Body of pancreas (tissue), 4 donors: ENCODE measurements at regions not wholly inside any gene's neighbourhood (a gene's known extent, or its start where the extent isn't known, plus 50 kb on each side); places are given as distances from the start of the nearest gene placed in this dataset.

Experiments used
- POLR2A ChIP-seq, 3 donors: fragments of 450-650 bp; IDR thresholded peaks; one replicate each; pipeline ENCODE4 v1.6.1; 2016; ENCODE audit warnings: antibody characterized with exemption in 3 of 3, mild to moderate bottlenecking in 2 of 3
- TF ChIP-seq, protein P1 (sequence below), 7 experiments: fragments of 450-650 bp in 4 of 7; fragments of 200-600 bp in 3 of 7; sonication (generic) in 3 of 7; IDR thresholded peaks; one replicate each; pipeline ENCODE4 v1.5.1; 2016 to 2019; ENCODE audit warnings: antibody characterized with exemption in 7 of 7

- TF ChIP-seq, protein P1, sequence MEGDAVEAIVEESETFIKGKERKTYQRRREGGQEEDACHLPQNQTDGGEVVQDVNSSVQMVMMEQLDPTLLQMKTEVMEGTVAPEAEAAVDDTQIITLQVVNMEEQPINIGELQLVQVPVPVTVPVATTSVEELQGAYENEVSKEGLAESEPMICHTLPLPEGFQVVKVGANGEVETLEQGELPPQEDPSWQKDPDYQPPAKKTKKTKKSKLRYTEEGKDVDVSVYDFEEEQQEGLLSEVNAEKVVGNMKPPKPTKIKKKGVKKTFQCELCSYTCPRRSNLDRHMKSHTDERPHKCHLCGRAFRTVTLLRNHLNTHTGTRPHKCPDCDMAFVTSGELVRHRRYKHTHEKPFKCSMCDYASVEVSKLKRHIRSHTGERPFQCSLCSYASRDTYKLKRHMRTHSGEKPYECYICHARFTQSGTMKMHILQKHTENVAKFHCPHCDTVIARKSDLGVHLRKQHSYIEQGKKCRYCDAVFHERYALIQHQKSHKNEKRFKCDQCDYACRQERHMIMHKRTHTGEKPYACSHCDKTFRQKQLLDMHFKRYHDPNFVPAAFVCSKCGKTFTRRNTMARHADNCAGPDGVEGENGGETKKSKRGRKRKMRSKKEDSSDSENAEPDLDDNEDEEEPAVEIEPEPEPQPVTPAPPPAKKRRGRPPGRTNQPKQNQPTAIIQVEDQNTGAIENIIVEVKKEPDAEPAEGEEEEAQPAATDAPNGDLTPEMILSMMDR (IDR thresholded peaks at IDR 0.05) = no peak
- TF ChIP-seq POLR2A (IDR thresholded peaks at IDR 0.05) = no peak
Measured at GRCh38 chr3:159114582-159114981, 312.7 kb downstream of the MFSD1 start.
